ENCODE measurements at regions not wholly inside any gene's neighbourhood (a gene's known extent, or its start where the extent isn't known, plus 50 kb on each side); places are given as distances from the start of the nearest gene placed in this dataset.

GRCh38 chr14:101276309-101277091 lies 284.8 kb upstream of the DIO3 start:
- Histone ChIP-seq H3K4me3 (ENCODE audit: low read depth, low read length) (no peak overlapping the region), H3K79me2 (ENCODE audit: control insufficient read depth, insufficient read depth, low read length, unreplicated experiment) (no peaks in the 10 kb centered on the region), H3K27ac (ENCODE audit: low read depth, low read length) (no peak overlapping the region), H3K27me3 (ENCODE audit: insufficient read depth, low read length) (peaks cover 22% of the 10 kb centered on the region), H3K4me1 (ENCODE audit: control insufficient read depth, insufficient read depth, low read length, unreplicated experiment) (no peaks in the 10 kb centered on the region), H3K36me3 (ENCODE audit: insufficient read depth, low read length) (no peaks in the 10 kb centered on the region), H2AFZ (ENCODE audit: low read length, unreplicated experiment) (no peak overlapping the region)

GRCh38 chr14:101282418-101282817 lies 278.9 kb upstream of the DIO3 start:
- no peaks in the 10 kb centered on the region for H3K4me1 ChIP-seq (ENCODE audit: control insufficient read depth, insufficient read depth, low read length, unreplicated experiment)
- H3K4me3 ChIP-seq (ENCODE audit: low read depth, low read length) = no peak overlapping the region
- H3K27ac ChIP-seq (ENCODE audit: low read depth, low read length) = no peak overlapping the region
- peaks cover 26% of the 10 kb centered on the region for H3K27me3 ChIP-seq (ENCODE audit: insufficient read depth, low read length)
- no peaks in the 10 kb centered on the region for H3K36me3 ChIP-seq (ENCODE audit: insufficient read depth, low read length)
- no peaks in the 10 kb centered on the region for H3K79me2 ChIP-seq (ENCODE audit: control insufficient read depth, insufficient read depth, low read length, unreplicated experiment)
- H2AFZ ChIP-seq (ENCODE audit: low read length, unreplicated experiment) = no peak overlapping the region

GRCh38 chr14:101284711-101285110 lies 276.6 kb upstream of the DIO3 start:
- Histone ChIP-seq H2AFZ (ENCODE audit: low read length, unreplicated experiment) (no peak overlapping the region), H3K27ac (ENCODE audit: low read depth, low read length) (no peak overlapping the region), H3K36me3 (ENCODE audit: insufficient read depth, low read length) (no peaks in the 10 kb centered on the region), H3K4me3 (ENCODE audit: low read depth, low read length) (no peak overlapping the region), H3K4me1 (ENCODE audit: control insufficient read depth, insufficient read depth, low read length, unreplicated experiment) (no peaks in the 10 kb centered on the region), H3K79me2 (ENCODE audit: control insufficient read depth, insufficient read depth, low read length, unreplicated experiment) (no peaks in the 10 kb centered on the region), H3K27me3 (ENCODE audit: insufficient read depth, low read length) (peaks cover 28% of the 10 kb centered on the region; the same call in 1 of the 2 replicates)

- Histone ChIP-seq H3K27ac (ENCODE audit: low read depth, low read length) (no peak overlapping the region), H3K4me3 (ENCODE audit: low read depth, low read length) (no peak overlapping the region), H3K79me2 (ENCODE audit: control insufficient read depth, insufficient read depth, low read length, unreplicated experiment) (no peaks in the 10 kb centered on the region), H3K27me3 (ENCODE audit: insufficient read depth, low read length) (peaks cover 27% of the 10 kb centered on the region; the same call in 1 of the 2 replicates), H3K36me3 (ENCODE audit: insufficient read depth, low read length) (no peaks in the 10 kb centered on the region), H2AFZ (ENCODE audit: low read length, unreplicated experiment) (no peak overlapping the region), H3K4me1 (ENCODE audit: control insufficient read depth, insufficient read depth, low read length, unreplicated experiment) (no peaks in the 10 kb centered on the region)
These were observed 274.9 kb upstream of the DIO3 start for GRCh38 chr14:101286271-101287018.

GRCh38 chr14:101288436-101289229 lies 272.7 kb upstream of the DIO3 start:
- no peaks in the 10 kb centered on the region for H3K79me2 ChIP-seq (ENCODE audit: control insufficient read depth, insufficient read depth, low read length, unreplicated experiment)
- no peaks in the 10 kb centered on the region for H3K36me3 ChIP-seq (ENCODE audit: insufficient read depth, low read length)
- H2AFZ ChIP-seq (ENCODE audit: low read length, unreplicated experiment) = no peak overlapping the region
- H3K27ac ChIP-seq (ENCODE audit: low read depth, low read length) = no peak overlapping the region
- no peaks in the 10 kb centered on the region for H3K4me1 ChIP-seq (ENCODE audit: control insufficient read depth, insufficient read depth, low read length, unreplicated experiment)
- H3K27me3 ChIP-seq (ENCODE audit: insufficient read depth, low read length) = peaks cover 27% of the 10 kb centered on the region
- no peak overlapping the region for H3K4me3 ChIP-seq (ENCODE audit: low read depth, low read length)

- Histone ChIP-seq H3K27me3 (ENCODE audit: insufficient read depth, low read length) (peaks cover 27% of the 10 kb centered on the region), H3K4me1 (ENCODE audit: control insufficient read depth, insufficient read depth, low read length, unreplicated experiment) (no peaks in the 10 kb centered on the region), H3K4me3 (ENCODE audit: low read depth, low read length) (no peak overlapping the region)
These were observed 272.0 kb upstream of the DIO3 start for GRCh38 chr14:101289230-101289690.

GRCh38 chr14:101289911-101290310 lies 271.4 kb upstream of the DIO3 start:
- H2AFZ ChIP-seq (ENCODE audit: low read length, unreplicated experiment) = no peak overlapping the region
- no peak overlapping the region for H3K27ac ChIP-seq (ENCODE audit: low read depth, low read length)
- no peaks in the 10 kb centered on the region for H3K36me3 ChIP-seq (ENCODE audit: insufficient read depth, low read length)
- H3K4me1 ChIP-seq (ENCODE audit: control insufficient read depth, insufficient read depth, low read length, unreplicated experiment) = no peaks in the 10 kb centered on the region
- H3K27me3 ChIP-seq (ENCODE audit: insufficient read depth, low read length) = peaks cover 27% of the 10 kb centered on the region
- no peaks in the 10 kb centered on the region for H3K79me2 ChIP-seq (ENCODE audit: control insufficient read depth, insufficient read depth, low read length, unreplicated experiment)
- no peak overlapping the region for H3K4me3 ChIP-seq (ENCODE audit: low read depth, low read length)

More at GRCh38 chr14:101289230-101289690, 272.0 kb upstream of the DIO3 start:
- H3K36me3 ChIP-seq (ENCODE audit: insufficient read depth, low read length) = no peaks in the 10 kb centered on the region
- H3K27ac ChIP-seq (ENCODE audit: low read depth, low read length) = no peak overlapping the region
- H2AFZ ChIP-seq (ENCODE audit: low read length, unreplicated experiment) = no peak overlapping the region
- no peaks in the 10 kb centered on the region for H3K79me2 ChIP-seq (ENCODE audit: control insufficient read depth, insufficient read depth, low read length, unreplicated experiment)

GRCh38 chr14:101290611-101291010 lies 270.7 kb upstream of the DIO3 start:
- Histone ChIP-seq H3K4me1 (ENCODE audit: control insufficient read depth, insufficient read depth, low read length, unreplicated experiment) (no peaks in the 10 kb centered on the region), H3K79me2 (ENCODE audit: control insufficient read depth, insufficient read depth, low read length, unreplicated experiment) (no peaks in the 10 kb centered on the region), H3K27me3 (ENCODE audit: insufficient read depth, low read length) (peaks cover 27% of the 10 kb centered on the region), H3K36me3 (ENCODE audit: insufficient read depth, low read length) (no peaks in the 10 kb centered on the region), H3K27ac (ENCODE audit: low read depth, low read length) (no peak overlapping the region), H3K4me3 (ENCODE audit: low read depth, low read length) (no peak overlapping the region), H2AFZ (ENCODE audit: low read length, unreplicated experiment) (no peak overlapping the region)

- Histone ChIP-seq H3K4me1 (ENCODE audit: control insufficient read depth, insufficient read depth, low read length, unreplicated experiment) (no peaks in the 10 kb centered on the region), H3K4me3 (ENCODE audit: low read depth, low read length) (no peak overlapping the region)
These were observed 269.9 kb upstream of the DIO3 start for GRCh38 chr14:101291390-101291789.

GRCh38 chr14:101292448-101292847 lies 268.8 kb upstream of the DIO3 start:
- H3K79me2 ChIP-seq (ENCODE audit: control insufficient read depth, insufficient read depth, low read length, unreplicated experiment) = no peaks in the 10 kb centered on the region
- H2AFZ ChIP-seq (ENCODE audit: low read length, unreplicated experiment) = no peak overlapping the region
- H3K4me1 ChIP-seq (ENCODE audit: control insufficient read depth, insufficient read depth, low read length, unreplicated experiment) = no peaks in the 10 kb centered on the region
- H3K36me3 ChIP-seq (ENCODE audit: insufficient read depth, low read length) = no peaks in the 10 kb centered on the region
- no peak overlapping the region for H3K4me3 ChIP-seq (ENCODE audit: low read depth, low read length)
- peaks cover 17% of the 10 kb centered on the region for H3K27me3 ChIP-seq (ENCODE audit: insufficient read depth, low read length)
- H3K27ac ChIP-seq (ENCODE audit: low read depth, low read length) = no peak overlapping the region

More at GRCh38 chr14:101291390-101291789, 269.9 kb upstream of the DIO3 start:
- Histone ChIP-seq H3K36me3 (ENCODE audit: insufficient read depth, low read length) (no peaks in the 10 kb centered on the region), H3K79me2 (ENCODE audit: control insufficient read depth, insufficient read depth, low read length, unreplicated experiment) (no peaks in the 10 kb centered on the region), H3K27me3 (ENCODE audit: insufficient read depth, low read length) (peaks cover 27% of the 10 kb centered on the region), H3K27ac (ENCODE audit: low read depth, low read length) (no peak overlapping the region), H2AFZ (ENCODE audit: low read length, unreplicated experiment) (no peak overlapping the region)
